GM19395 (cell line): ENCODE measurements at regions not wholly inside any gene's neighbourhood (a gene's known extent, or its start where the extent isn't known, plus 50 kb on each side); places are given as distances from the start of the nearest gene placed in this dataset.
"Not testable (repeated sequence)": the region's sequence is repeated elsewhere in the genome, so short reads cannot be mapped to it uniquely, and the experiment has no call there.

Source experiments
- ATAC-seq: cut with Tn5 transposase; IDR thresholded peaks from one replicate; pipeline ENCODE4 v1.9.1; 2021; ENCODE audit warnings: mild to moderate bottlenecking, moderate library complexity; ENCODE audit not compliant: unreplicated experiment

DNA sequence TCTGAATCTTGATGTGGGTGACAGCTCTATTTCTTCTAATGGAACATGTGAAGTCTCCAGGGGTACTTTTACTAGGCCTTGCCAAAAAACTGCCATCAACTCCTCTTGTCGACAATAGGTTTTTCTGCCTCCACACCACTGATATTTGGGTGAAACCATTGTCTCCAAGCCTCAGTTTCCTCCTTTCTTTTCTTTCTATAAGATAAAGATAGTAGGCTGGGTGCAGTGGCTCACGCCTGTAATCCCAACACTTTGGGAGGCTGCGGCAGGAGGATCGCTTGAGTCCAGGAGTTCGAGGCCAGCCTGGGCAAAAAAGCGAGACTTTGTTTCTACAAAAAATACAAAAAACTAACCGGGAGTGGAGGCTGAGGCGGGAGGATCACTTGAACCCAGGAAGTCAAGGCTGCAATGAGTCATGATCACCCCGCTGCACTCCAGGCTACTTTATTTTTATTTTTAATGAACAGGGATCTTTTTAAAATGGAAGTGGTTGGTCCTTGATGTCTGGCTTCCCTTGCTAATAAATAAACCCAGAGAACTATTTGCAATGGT is 159.9 kb upstream of the TNFAIP3 start:
- no peak for ATAC-seq

DNA sequence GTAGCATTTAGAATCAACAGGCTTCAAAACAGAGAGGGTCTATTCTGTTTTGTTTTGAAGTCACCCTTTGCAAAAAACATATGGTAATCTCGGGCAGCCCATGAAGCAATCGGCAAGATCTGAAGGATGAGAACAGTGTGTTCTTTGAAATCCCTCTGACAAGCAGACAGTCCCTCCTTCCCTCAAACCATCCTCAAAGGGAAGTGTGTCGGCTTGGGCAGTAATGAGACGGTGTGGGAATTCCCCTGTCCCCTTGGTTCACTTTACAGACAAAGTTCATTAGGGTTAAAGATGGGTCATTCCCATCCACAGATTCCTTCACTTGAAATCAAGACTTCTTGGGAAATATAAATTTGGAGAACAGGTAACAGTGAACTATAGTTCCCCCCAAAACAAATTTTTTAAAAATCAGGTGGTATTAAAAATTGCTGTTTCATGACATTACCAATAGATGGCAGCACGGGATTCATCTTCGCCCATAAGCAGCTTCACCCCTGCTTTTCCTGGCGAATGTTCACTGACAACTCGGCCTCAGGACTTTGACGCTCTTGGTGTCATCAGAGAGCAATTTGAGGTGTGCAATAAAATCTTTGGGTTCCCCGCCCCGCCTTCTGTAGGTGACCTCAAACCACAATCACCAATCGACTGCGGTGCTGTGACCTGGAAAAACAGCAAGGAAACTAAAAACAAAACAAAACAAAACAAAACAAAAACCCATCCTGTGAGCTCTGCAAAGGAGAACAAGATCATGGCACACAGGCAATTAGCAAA is 159.3 kb upstream of the TNFAIP3 start:
- peak; percentile 72 for ATAC-seq

DNA sequence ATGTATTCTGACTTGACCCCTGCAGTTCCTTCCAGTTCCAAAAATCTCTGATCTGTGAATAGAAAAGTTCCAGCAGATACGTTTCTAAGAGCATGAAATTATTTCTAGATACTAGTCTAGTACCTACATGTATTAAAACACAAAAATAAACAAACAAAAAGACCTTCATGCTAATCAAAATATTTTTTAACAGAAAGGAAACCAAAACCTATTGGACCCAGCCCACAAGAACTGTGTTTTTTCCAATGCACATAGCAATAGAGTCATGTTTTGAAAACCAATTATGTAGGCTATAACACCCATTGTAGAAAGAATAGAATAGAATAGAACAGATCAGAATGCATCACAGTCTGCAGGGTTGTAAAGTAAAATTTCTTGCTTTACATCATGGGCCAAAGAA is 158.6 kb upstream of the TNFAIP3 start:
- ATAC-seq, result no peak

DNA sequence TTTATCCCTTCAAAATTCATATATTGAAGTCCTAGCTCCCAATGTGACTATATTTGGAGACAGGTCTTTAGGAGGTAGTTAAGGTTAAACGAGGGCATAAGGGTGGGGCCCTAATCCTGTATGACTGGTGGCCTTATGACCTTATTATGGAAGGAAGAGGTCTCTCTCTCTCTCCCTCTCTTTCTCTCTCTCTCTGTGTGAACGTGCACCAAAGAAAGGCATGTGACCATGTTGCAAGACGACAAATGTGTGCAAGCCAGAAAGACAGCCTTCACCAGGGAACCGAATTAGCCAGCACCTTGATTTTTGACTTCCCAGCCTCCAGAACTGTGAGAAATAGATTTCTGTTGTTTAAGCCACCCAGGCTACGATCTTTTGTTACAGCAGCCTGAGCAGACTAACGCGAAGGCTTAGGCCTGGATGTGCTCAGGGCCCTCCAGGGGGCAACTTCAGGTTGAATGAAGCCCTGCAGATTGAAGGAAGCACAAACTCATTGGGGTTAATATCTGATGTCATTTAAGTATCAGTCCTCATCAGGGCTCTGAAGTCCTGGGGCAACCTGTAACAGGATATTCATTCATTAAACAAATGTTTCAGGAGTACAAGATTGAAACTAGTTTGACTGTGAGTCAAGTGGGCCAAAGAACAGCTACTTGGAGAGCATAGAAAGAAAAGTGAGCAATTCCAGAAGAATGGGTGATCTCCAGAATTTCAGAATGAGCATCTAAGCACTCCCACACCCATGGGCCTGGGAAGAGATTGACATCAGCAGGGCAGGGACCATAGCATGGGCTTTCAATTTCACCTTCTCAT is 157.4 kb upstream of the TNFAIP3 start:
- ATAC-seq, result no peak

DNA sequence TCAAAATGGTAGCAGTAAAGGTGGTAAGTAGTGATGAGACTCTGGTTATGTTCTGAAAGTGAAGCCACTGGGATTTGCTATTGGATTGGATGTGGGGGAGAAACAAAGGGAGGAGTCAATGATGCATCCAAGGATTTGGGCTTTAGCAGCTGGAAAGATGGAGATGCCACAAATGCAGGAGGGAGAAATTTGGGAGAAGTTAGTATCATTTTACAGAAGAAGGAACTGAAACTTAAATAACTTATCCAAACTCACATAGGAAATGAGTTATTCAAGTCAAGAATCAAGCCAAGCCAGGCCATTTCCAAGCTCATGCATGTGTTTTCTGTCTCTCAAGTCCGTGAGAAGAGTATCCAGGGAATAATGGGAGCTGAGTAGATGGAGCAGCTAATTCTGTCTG is 155.1 kb upstream of the TNFAIP3 start:
- ATAC-seq, result no peak

DNA sequence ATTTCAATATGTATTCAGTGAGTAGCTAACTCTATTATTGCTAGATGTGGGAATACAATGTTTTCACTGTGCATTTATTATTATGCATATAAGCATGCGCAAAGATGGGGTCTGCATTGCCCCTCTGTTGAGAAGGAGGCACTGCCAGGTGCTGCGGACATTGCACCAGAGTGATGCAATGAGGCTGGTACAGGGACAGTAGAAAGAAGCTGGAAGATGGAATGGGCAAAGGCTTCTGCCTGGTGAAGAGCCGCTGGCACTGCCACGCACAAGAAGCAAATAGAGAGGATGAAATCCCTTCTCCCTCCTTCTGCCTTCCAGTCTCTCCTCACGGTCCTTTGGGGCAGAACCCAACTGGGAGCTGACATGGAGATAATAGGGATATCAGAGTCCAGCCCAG is 154.5 kb upstream of the TNFAIP3 start:
- ATAC-seq, result no peak

DNA sequence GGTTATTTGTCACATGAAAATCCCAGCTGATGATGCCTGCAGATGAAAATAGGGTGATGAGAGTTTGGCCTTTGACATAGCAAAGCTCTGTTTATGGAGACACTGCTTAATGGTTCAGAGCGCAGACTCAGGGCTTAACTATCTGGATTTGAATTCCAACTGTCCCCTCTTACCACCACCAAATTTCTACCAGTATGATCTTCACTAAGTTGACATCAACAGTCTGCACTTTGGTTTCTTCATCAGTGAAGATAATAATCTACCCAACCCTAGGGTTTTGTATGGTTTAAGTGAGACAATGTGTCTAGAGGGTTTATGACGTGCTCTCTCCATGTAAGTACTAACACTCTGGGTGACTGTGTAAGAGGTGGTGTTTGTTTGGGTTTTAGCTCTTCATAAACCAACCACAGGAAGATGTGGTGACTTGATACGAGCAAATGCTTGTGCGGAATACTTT is 151.4 kb upstream of the TNFAIP3 start:
- ATAC-seq, result no peak

DNA sequence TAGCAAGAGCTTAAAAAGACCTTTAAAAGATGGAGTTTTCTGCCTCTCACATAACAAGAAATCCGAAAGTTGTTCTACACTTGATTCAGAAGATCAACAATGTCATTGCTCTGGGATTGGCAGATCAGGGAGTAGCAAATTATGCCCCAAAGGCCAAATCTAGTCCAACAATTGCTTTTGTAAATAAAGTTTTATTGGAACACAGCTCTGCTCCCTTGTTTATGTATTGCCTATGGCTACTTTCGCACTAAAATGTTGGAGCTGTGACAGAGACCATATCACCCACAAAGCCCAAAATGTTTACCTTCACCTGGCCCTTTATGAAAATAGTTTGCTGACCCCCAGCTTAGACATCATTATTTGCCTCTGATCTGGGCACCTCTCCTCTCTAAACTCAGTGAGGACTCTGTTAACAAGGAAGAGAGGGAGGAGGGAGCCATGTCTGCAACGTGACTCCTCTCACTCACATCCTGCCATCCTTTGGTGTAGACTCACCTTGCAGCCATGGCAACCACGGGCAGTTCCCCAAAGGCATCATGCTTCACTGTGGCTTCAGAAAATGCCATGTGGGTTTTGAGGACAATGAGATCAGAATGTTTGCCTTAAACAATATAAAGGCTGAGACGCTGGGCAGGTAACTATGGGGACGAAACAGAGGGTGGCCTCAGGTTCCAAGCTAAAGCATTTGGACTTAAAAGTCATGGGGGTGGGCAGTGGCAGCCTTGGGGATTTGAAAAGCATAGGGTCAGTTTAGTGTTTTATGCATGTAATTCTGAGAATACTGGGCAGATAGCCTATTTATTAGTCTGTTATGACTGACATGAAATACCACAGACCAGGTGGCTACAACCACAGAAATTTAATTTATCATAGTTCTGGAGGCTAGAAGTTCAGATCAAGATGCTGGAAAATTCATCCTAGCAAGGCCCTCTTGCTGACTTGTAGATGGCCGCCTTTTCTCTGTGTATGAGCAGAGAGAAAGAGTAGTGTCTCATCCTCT is 149.7 kb upstream of the TNFAIP3 start:
- ATAC-seq, result no peak

DNA sequence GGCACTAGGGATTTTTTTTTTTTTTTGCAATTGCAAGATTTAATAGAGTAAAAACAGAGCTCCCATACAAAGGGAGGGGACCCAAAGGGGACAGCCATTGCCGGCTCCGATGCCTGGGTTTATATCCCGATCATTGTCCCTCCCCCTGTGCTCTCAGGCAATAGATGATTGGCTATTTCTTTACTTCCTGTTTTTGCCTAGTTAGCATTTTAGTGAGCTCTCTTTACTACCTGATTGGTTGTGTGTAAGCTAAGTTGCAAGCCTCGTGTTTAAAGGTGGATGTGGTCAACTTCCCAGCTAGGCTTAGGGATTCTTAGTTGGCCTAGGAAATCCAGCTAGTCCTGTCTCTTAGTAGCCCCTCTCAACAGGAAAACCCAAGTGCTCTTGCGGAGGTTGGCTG is 148.2 kb upstream of the TNFAIP3 start:
- not testable (repeated sequence) for ATAC-seq

DNA sequence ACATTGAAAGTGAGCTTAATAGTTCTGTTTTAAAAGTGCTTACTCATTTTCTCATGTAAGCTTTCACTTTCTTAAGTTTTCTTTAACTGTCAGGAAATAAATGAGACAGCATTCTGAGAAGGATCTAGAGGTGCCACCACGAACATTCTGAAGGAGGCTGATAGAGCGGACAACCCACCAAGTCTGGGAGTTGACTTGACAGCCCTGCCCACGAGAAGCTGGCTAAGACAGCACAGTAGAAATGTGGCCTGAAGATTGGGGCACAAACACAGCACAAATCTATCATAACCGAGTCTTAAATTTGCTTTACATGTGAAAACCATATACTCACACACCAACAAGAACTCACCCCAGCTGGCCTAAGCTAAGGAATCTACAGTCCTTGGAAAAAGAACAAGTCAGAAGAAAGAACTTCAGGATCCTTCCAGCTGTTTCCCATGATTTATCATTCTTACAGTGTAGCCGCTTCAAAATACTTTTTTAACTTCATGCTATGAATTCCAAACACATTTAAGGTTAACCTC is 144.2 kb upstream of the TNFAIP3 start:
- no peak for ATAC-seq

DNA sequence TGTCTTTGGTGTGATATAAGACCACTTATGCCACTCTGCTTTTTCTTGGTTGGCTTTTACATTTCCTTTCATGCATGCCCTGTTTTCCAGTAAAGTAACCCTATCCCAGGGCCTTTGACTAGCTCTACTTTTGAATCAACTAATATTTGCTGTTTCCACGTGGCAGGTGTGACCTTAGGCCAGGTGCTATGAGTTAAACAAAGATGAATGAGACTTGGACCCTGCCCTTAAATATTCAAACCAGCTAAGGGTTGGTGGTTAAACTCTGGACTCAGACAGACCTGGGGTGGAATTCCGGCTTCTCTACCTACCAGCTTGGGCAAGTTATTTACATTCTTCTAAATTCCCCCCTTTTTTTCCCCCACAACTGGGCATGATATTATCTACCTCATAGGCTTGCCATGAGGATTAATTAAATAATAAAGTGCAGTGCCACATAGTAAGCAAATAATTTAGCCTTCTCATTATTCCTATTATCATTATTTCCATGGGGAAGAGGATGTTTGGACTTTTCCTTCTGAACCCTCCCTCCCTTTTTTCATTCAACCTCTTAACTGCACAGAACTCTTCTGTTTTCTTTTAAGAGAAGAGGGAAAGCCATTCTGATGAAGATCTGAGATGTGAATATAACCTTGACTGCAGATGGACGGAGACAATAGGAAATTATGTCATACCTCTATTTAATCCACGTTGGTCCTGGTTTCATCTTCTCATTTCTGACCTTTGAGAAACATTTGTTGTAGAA is 143.6 kb upstream of the TNFAIP3 start:
- no peak for ATAC-seq

DNA sequence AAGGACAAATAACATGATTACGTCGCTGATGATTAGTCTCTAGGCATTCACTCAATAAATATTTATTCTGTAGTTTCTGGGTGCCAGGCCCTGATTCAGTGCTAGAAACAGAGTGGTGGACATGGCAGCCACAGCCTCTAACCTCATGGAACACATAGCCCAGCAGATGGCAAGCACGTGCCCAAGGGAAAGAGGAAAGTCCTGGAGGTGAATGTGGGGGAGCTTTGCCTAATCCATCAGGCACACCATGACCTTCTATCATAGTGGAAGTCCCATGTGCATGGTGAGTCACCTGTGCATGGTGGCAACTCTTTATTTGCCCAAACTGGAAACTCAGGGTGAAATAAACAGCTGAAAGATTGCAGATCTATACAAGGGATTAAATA is 143.0 kb upstream of the TNFAIP3 start:
- ATAC-seq, result no peak

DNA sequence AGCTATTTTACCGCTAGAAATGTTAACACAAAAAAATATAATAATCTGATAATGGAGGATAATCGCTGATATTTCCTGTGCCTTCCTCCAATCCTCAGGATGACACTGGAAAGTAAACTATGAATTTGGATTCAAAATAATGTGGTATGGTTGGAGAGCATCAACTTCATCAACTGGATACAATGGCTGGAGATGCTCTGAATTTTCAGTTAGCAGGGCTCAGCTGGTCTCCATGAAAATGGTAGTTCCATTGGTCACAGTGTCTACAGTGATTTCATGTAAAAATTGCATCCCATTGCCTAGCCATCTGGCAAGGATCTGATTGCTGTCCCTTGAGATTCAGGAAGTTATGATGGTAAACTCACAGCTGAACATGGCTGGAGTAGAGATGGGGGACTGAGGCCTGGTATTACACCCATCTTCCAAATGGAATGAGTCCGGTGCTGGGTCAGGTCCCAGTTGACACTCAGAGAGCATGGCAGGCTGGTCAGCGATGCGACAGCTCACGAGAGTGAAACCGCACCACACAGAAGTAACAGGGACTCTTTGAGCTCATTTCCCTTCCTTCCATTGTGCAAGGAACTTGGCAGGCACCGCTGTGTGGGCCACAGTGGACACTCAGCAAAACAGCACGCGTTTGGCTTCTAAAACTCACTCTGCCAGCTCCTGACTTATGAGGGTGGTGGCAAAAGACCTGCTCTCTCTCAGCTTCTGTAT is 142.4 kb upstream of the TNFAIP3 start:
- no peak for ATAC-seq

DNA sequence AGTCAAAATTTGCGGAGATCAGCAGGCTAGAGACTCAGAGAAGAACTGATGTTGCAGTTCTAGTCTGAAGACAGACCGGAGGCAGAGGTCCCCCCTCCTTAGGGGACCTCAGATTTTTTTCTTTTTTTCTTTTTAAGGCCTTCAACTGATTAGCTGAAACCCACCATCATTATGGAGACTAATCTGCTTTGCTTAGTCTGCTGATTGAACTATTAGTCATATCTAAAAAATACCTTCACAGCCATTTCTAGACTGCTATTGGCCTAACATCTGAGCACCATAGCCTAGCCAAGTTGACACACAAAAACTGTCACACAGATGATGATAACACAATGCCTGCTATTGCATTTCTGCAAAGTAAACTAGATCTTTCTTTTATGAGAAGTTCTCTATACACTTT is 141.1 kb upstream of the TNFAIP3 start:
- no peak for ATAC-seq

DNA sequence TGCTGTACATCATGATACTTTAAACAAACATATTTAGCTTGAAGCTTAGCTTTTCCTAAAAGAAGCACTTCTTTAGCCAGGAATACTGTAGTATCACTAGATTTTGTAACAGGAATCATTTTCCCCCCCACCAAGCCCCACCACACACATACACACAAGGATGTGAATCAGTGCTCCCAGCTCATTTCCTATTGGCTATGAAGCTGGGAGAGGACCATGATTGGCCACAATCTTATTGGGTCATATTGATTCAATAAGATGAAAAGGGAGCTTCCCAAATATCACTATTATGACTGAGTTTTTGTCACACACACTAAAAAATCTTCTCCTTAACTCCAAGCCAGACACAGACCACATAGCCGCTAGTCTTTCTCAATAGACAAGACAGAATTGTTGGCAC is 140.5 kb upstream of the TNFAIP3 start:
- ATAC-seq, result no peak

DNA sequence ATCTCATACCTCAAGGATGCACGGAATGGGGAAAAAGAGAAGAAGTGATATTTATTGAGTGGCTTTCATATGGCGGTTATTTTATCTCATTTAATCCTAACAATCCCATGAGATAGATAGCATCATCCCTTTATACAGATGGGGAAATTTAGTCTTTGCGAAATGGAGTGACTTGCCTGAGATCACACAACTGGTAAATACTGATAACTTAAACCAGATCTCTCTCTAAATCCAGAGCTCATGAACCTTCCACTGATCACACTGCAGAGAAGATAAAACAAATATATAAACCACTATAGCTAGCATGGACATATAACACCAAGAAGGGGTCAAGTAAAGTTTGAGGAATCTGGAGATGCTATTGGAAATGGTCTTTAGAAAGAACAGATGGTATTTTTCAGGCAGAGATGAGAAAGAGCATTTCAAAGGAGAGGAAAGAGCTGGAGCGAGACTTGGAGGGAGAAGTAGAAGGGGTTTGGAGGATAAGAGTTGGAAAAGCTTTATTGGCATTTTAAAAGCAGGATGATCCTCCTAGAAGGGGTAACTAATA is 139.8 kb upstream of the TNFAIP3 start:
- no peak for ATAC-seq

DNA sequence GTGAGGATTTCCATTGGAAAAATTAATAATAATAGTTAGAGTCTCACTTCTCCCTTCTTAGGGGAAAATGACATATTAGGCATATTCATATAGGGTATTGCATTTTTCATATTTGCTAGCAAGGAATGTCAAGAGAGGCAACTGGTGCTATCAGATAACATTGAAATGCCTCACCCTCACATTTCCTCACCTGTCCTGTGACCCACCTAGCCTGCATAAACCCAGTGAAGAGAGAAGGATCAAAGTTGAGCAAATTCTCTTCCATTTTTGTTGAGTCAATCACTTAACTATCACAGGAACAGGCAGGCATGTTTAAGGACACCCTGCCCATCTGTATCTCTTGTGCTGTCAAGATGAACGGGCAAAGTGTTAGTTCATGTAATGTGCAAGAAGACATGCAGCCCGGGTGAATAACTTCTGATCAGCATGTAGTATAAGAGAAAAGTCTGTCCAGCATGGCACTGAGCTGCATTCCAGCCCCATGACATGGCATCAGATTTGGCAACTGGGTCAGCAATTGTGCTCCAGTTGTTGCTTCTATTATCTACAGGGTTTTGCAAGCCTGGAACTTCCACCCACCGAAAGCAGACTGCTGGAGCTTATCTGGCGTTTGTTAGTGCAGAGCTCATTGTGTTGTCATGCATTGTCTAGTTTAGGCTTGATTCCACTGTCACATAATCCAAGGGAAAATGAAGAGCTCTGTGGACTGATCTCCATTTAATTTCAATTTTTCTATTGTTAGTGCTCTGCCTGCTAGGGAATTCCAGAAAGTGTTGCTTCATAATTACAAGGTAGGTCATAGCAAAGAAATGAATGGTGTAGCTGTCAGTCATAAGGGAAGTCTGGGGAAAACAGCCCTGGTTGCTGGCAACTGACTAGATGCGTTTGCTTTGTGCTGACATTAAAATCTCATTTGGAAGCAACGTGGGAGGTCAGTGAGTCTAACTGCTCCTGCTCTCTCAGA is 138.4 kb upstream of the TNFAIP3 start:
- ATAC-seq, result no peak
